Mesendoderm (in vitro differentiated cells): ENCODE measurements at regions not wholly inside any gene's neighbourhood (a gene's known extent, or its start where the extent isn't known, plus 50 kb on each side); places are given as distances from the start of the nearest gene placed in this dataset.
A peak's percentile ranks its signal among the peaks of the same experiment; 100 is the strongest.

Source experiments
- DNase-seq: peaks from one replicate; pipeline ENCODE4 v3.0.0; 2013
- H2AK5ac ChIP-seq: 2 replicates; pipeline ENCODE4 v1.6.1; 2013; ENCODE audit warnings: low read length, inconsistent platforms
- H2BK120ac ChIP-seq: 2 replicates; pipeline ENCODE4 v1.6.1; 2013; ENCODE audit warnings: low read depth, mild to moderate bottlenecking, low read length, moderate library complexity, mixed read lengths
- H2BK15ac ChIP-seq: replicated peaks from 2 replicates; pipeline ENCODE4 v1.6.1; 2013; ENCODE audit warnings: low read depth, mild to moderate bottlenecking, moderate library complexity
- H2BK5ac ChIP-seq: 2 replicates; pipeline ENCODE4 v1.6.1; 2013; ENCODE audit warnings: low read length, inconsistent platforms
- H3K18ac ChIP-seq: 2 replicates; pipeline ENCODE4 v1.6.1; 2013; ENCODE audit warnings: mild to moderate bottlenecking, low read length, mixed read lengths
- H3K23ac ChIP-seq: one replicate; pipeline ENCODE4 v1.6.1; 2013; ENCODE audit warnings: low read length
- H3K27ac ChIP-seq: 2 replicates; pipeline ENCODE4 v1.5.1; 2013; ENCODE audit warnings: low read depth, mild to moderate bottlenecking, inconsistent platforms, low read length, moderate library complexity
- H3K27me3 ChIP-seq: 2 replicates; pipeline ENCODE4 v1.6.1; 2013; ENCODE audit warnings: low read length, control low read depth, mild to moderate bottlenecking, inconsistent platforms; ENCODE audit not compliant: insufficient read depth, poor library complexity
- H3K36me3 ChIP-seq: 2 replicates; pipeline ENCODE4 v1.6.1; 2013; ENCODE audit warnings: low read length, inconsistent platforms; ENCODE audit not compliant: control insufficient read depth, insufficient read depth
- H3K4ac ChIP-seq: one replicate; pipeline ENCODE4 v1.6.1; 2013; ENCODE audit warnings: low read depth, mild to moderate bottlenecking, low read length, moderate library complexity
- H3K4me1 ChIP-seq: 2 replicates; pipeline ENCODE4 v1.6.1; 2013; ENCODE audit warnings: low read depth, low read length, inconsistent platforms; ENCODE audit not compliant: control insufficient read depth
- H3K4me2 ChIP-seq: 2 replicates; pipeline ENCODE4 v1.6.1; 2013; ENCODE audit warnings: low read length
- H3K4me3 ChIP-seq: 2 replicates; pipeline ENCODE4 v1.5.1; 2013; ENCODE audit warnings: mild to moderate bottlenecking, low read length
- H3K56ac ChIP-seq: one replicate; pipeline ENCODE4 v1.6.1; 2013; ENCODE audit warnings: low read length
- H3K79me1 ChIP-seq: 2 replicates; pipeline ENCODE4 v1.6.1; 2013; ENCODE audit warnings: low read length, inconsistent platforms
- H3K79me2 ChIP-seq: 2 replicates; pipeline ENCODE4 v1.6.1; 2013; ENCODE audit warnings: mild to moderate bottlenecking, low read length; ENCODE audit not compliant: control insufficient read depth, insufficient read depth
- H3K9ac ChIP-seq: 2 replicates; pipeline ENCODE4 v1.6.1; 2013; ENCODE audit warnings: low read length, inconsistent platforms
- H4K5ac ChIP-seq: one replicate; pipeline ENCODE4 v1.6.1; 2013; ENCODE audit warnings: low read length
- H4K8ac ChIP-seq: one replicate; pipeline ENCODE4 v1.6.1; 2013; ENCODE audit warnings: low read depth, mild to moderate bottlenecking, control low read depth, low read length, moderate library complexity
- WGBS: extraction: QIAGEN DNeasy Blood & Tissue Kit; methylation state at CpG from one replicate; pipeline ENCODE4 v1.1.7; 2013; ENCODE audit warnings: low lambda C conversion rate, missing lambda C conversion rate; ENCODE audit not compliant: insufficient coverage; ENCODE audit errors: extremely low coverage; 5-methylcytosine and 5-hydroxymethylcytosine counted together

- no peaks in the 10 kb centered on the region for H3K27me3 ChIP-seq
- no peak overlapping the region for H2BK15ac ChIP-seq
- no peaks in the 10 kb centered on the region for H3K36me3 ChIP-seq
- peaks cover 6% of the 10 kb centered on the region for H3K4me1 ChIP-seq
- H4K5ac ChIP-seq: no peak overlapping the region
- no peak overlapping the region for H3K4me2 ChIP-seq
- WGBS: no CpG with 5 or more reads among the region's 3 CpGs
- H3K79me2 ChIP-seq: no peaks in the 10 kb centered on the region
- no peak overlapping the region for H3K18ac ChIP-seq
- DNase-seq: peak; percentile 73
- no peak overlapping the region for H3K27ac ChIP-seq
- no peak overlapping the region for H3K23ac ChIP-seq
- no peak overlapping the region for H2BK120ac ChIP-seq
- H2AK5ac ChIP-seq: no peak overlapping the region
- H3K4ac ChIP-seq: no peak overlapping the region
- no peaks in the 10 kb centered on the region for H3K79me1 ChIP-seq
- H3K9ac ChIP-seq: no peak overlapping the region
- H3K56ac ChIP-seq: no peak overlapping the region
- no peak overlapping the region for H4K8ac ChIP-seq
- no peak overlapping the region for H2BK5ac ChIP-seq
- no peak overlapping the region for H3K4me3 ChIP-seq
These were observed 66.4 kb upstream of the FAM180A start for GRCh38 chr7:135815033-135815432.

GRCh38 chr7:135812148-135812547, 63.5 kb upstream of the FAM180A start:
- no peak overlapping the region for H4K5ac ChIP-seq
- no peak overlapping the region for H2BK120ac ChIP-seq
- H3K36me3 ChIP-seq: no peaks in the 10 kb centered on the region
- no peak overlapping the region for H3K18ac ChIP-seq
- no peak overlapping the region for H3K4ac ChIP-seq
- no peak overlapping the region for H3K23ac ChIP-seq
- H2BK15ac ChIP-seq: no peak overlapping the region
- DNase-seq: no peak
- H3K27me3 ChIP-seq: no peaks in the 10 kb centered on the region
- no peaks in the 10 kb centered on the region for H3K79me2 ChIP-seq
- no peak overlapping the region for H3K4me2 ChIP-seq
- H3K4me3 ChIP-seq: no peak overlapping the region
- H3K27ac ChIP-seq: no peak overlapping the region
- no peak overlapping the region for H4K8ac ChIP-seq
- H3K56ac ChIP-seq: no peak overlapping the region
- H3K4me1 ChIP-seq: peaks cover 6% of the 10 kb centered on the region
- H2AK5ac ChIP-seq: no peak overlapping the region
- no peaks in the 10 kb centered on the region for H3K79me1 ChIP-seq
- no peak overlapping the region for H3K9ac ChIP-seq
- no peak overlapping the region for H2BK5ac ChIP-seq
- WGBS: no CpG with 5 or more reads among the region's 8 CpGs

GRCh38 chr7:135811506-135811905, 62.9 kb upstream of the FAM180A start:
- Histone ChIP-seq H3K36me3 (no peaks in the 10 kb centered on the region), H3K4me2 (no peak overlapping the region), H3K4me1 (peaks cover 6% of the 10 kb centered on the region), H2BK5ac (no peak overlapping the region), H3K9ac (no peak overlapping the region), H3K27me3 (no peaks in the 10 kb centered on the region), H3K79me2 (no peaks in the 10 kb centered on the region), H3K23ac (no peak overlapping the region), H2AK5ac (no peak overlapping the region), H3K79me1 (no peaks in the 10 kb centered on the region), H3K4me3 (no peak overlapping the region), H2BK120ac (no peak overlapping the region), H4K5ac (no peak overlapping the region), H3K4ac (no peak overlapping the region), H3K18ac (no peak overlapping the region), H3K56ac (no peak overlapping the region), H2BK15ac (no peak overlapping the region), H4K8ac (no peak overlapping the region), H3K27ac (no peak overlapping the region)
- no peak for DNase-seq

GRCh38 chr7:135808206-135808605, 59.6 kb upstream of the FAM180A start:
- H3K23ac ChIP-seq: no peak overlapping the region
- H2BK15ac ChIP-seq: no peak overlapping the region
- no peak overlapping the region for H2BK120ac ChIP-seq
- no peak overlapping the region for H3K4ac ChIP-seq
- no peak overlapping the region for H2BK5ac ChIP-seq
- H3K4me2 ChIP-seq: no peak overlapping the region
- no peak overlapping the region for H3K27ac ChIP-seq
- no peaks in the 10 kb centered on the region for H3K4me1 ChIP-seq
- DNase-seq: no peak
- H2AK5ac ChIP-seq: no peak overlapping the region
- H4K5ac ChIP-seq: no peak overlapping the region
- H3K9ac ChIP-seq: no peak overlapping the region
- no peaks in the 10 kb centered on the region for H3K27me3 ChIP-seq
- no peaks in the 10 kb centered on the region for H3K79me1 ChIP-seq
- no CpG with 5 or more reads among the region's 4 CpGs for WGBS
- no peaks in the 10 kb centered on the region for H3K79me2 ChIP-seq
- peak overlapping the region; percentile 62 for H3K56ac ChIP-seq
- no peak overlapping the region for H3K18ac ChIP-seq
- no peak overlapping the region for H3K4me3 ChIP-seq
- H3K36me3 ChIP-seq: no peaks in the 10 kb centered on the region
- no peak overlapping the region for H4K8ac ChIP-seq

GRCh38 chr7:135803143-135803542, 54.5 kb upstream of the FAM180A start:
- H3K18ac ChIP-seq: no peak overlapping the region
- no peaks in the 10 kb centered on the region for H3K79me1 ChIP-seq
- no peak overlapping the region for H4K5ac ChIP-seq
- no peak overlapping the region for H3K9ac ChIP-seq
- H3K27ac ChIP-seq: no peak overlapping the region
- H3K79me2 ChIP-seq: no peaks in the 10 kb centered on the region
- H2BK15ac ChIP-seq: no peak overlapping the region
- H2BK5ac ChIP-seq: no peak overlapping the region
- no peaks in the 10 kb centered on the region for H3K27me3 ChIP-seq
- DNase-seq: peak; percentile 56
- no peak overlapping the region for H4K8ac ChIP-seq
- no peak overlapping the region for H2AK5ac ChIP-seq
- no peak overlapping the region for H3K23ac ChIP-seq
- H3K56ac ChIP-seq: no peak overlapping the region
- H3K4me3 ChIP-seq: no peak overlapping the region
- WGBS: no CpG with 5 or more reads among the region's 1 CpG
- no peak overlapping the region for H3K4me2 ChIP-seq
- no peaks in the 10 kb centered on the region for H3K36me3 ChIP-seq
- no peak overlapping the region for H2BK120ac ChIP-seq
- no peaks in the 10 kb centered on the region for H3K4me1 ChIP-seq
- H3K4ac ChIP-seq: no peak overlapping the region

GRCh38 chr7:135802697-135803096, 54.1 kb upstream of the FAM180A start:
- Histone ChIP-seq H3K36me3 (no peaks in the 10 kb centered on the region), H3K4me2 (no peak overlapping the region), H3K4ac (no peak overlapping the region), H3K9ac (no peak overlapping the region), H4K5ac (no peak overlapping the region), H3K56ac (no peak overlapping the region), H2AK5ac (no peak overlapping the region), H3K18ac (no peak overlapping the region), H3K4me1 (no peaks in the 10 kb centered on the region), H3K79me1 (no peaks in the 10 kb centered on the region), H3K27ac (no peak overlapping the region), H2BK5ac (no peak overlapping the region), H3K79me2 (no peaks in the 10 kb centered on the region), H3K23ac (no peak overlapping the region), H2BK120ac (no peak overlapping the region), H3K4me3 (no peak overlapping the region), H3K27me3 (no peaks in the 10 kb centered on the region), H2BK15ac (no peak overlapping the region), H4K8ac (no peak overlapping the region)
- no CpG with 5 or more reads among the region's 3 CpGs for WGBS
- no peak for DNase-seq
